Neural cell (in vitro differentiated cells): ENCODE measurements at regions not wholly inside any gene's neighbourhood (a gene's known extent, or its start where the extent isn't known, plus 50 kb on each side); places are given as distances from the start of the nearest gene placed in this dataset.

Source experiments
- H2AFZ ChIP-seq: fragments of 200-600, 300-800 bp; sonication (generic), shearing (Covaris generic); 2 replicates; pipeline ENCODE4 v1.6.0; 2014; ENCODE audit warnings: low read depth, mild to moderate bottlenecking, antibody characterized with exemption, low read length, moderate library complexity
- H3F3A ChIP-seq: fragments of 200-600 bp; shearing (Covaris generic); 2 replicates; pipeline ENCODE4 v1.6.1; 2016; ENCODE audit warnings: mild to moderate bottlenecking, moderate library complexity, mixed read lengths, antibody characterized with exemption, low read length; ENCODE audit not compliant: insufficient read depth, poor library complexity, severe bottlenecking
- H3K27ac ChIP-seq: fragments of 200-600, 300-800 bp; sonication (generic), shearing (Covaris generic); 2 replicates; pipeline ENCODE4 v1.5.1; 2014; ENCODE audit warnings: mild to moderate bottlenecking, low read length, moderate library complexity
- H3K27me3 ChIP-seq: fragments of 300-800, 200-600 bp; sonication (generic), shearing (Covaris generic); 2 replicates; pipeline ENCODE4 v1.6.0; 2014; ENCODE audit warnings: mild to moderate bottlenecking, low read depth, low read length, moderate library complexity; ENCODE audit not compliant: insufficient read depth
- H3K36me3 ChIP-seq: fragments of 300-800, 200-600 bp; sonication (generic), shearing (Covaris generic); 2 replicates; pipeline ENCODE4 v1.5.1; 2014; ENCODE audit warnings: mild to moderate bottlenecking, antibody characterized with exemption, low read length, moderate library complexity; ENCODE audit not compliant: insufficient read depth
- H3K4me2 ChIP-seq: fragments of 300-800, 200-600 bp; sonication (generic), shearing (Covaris generic); 2 replicates; pipeline ENCODE4 v1.6.0; 2014; ENCODE audit warnings: mild to moderate bottlenecking, low read length
- H3K4me3 ChIP-seq: fragments of 300-800, 200-600 bp; sonication (generic), shearing (Covaris generic); 2 replicates; pipeline ENCODE4 v1.5.1; 2014; ENCODE audit warnings: mild to moderate bottlenecking, low read length, moderate library complexity
- H3K79me2 ChIP-seq: fragments of 200-600 bp; shearing (Covaris generic); replicated peaks from 2 replicates; pipeline ENCODE4 v1.6.0; 2014; ENCODE audit warnings: mild to moderate bottlenecking, low read length, moderate library complexity; ENCODE audit not compliant: insufficient read depth
- H3K9ac ChIP-seq: fragments of 300-800, 200-600 bp; sonication (generic), shearing (Covaris generic); 2 replicates; pipeline ENCODE4 v1.6.1; 2016; ENCODE audit warnings: mild to moderate bottlenecking, low read length, mixed read lengths
- H3K9me2 ChIP-seq: fragments of 200-600 bp; shearing (Covaris generic); 2 replicates; pipeline ENCODE4 v1.6.1; 2016; ENCODE audit warnings: mild to moderate bottlenecking, low read length, mixed read lengths; ENCODE audit not compliant: insufficient read depth
- H3K9me3 ChIP-seq: fragments of 200-600, 300-800 bp; sonication (generic), shearing (Covaris generic); 2 replicates; pipeline ENCODE4 v1.6.1; 2016; ENCODE audit warnings: mild to moderate bottlenecking, mixed run types, low read length, moderate library complexity, mixed read lengths
- H4K20me1 ChIP-seq: fragments of 200-600 bp; shearing (Covaris generic); 2 replicates; pipeline ENCODE4 v1.6.1; 2016; ENCODE audit warnings: mild to moderate bottlenecking, mixed run types; ENCODE audit not compliant: insufficient read depth
- EP300 ChIP-seq: fragments of 450-650 bp; conservative IDR thresholded peaks from 2 replicates; pipeline ENCODE4 v1.6.1; 2014; ENCODE audit warnings: antibody characterized with exemption, mild to moderate bottlenecking, moderate library complexity; ENCODE audit not compliant: poor library complexity, severe bottlenecking
- EZH2 ChIP-seq: fragments of 200-600, 300-800 bp; shearing (Covaris generic), sonication (generic); IDR thresholded peaks from 2 replicates; pipeline ENCODE4 v1.6.1; 2014; ENCODE audit warnings: antibody characterized with exemption, low read length, borderline replicate concordance, mild to moderate bottlenecking; ENCODE audit not compliant: insufficient read depth, poor library complexity, severe bottlenecking
- MXI1 ChIP-seq: fragments of 450-650 bp; conservative IDR thresholded peaks from 2 replicates; pipeline ENCODE4 v1.6.1; 2014; ENCODE audit warnings: antibody characterized with exemption, mild to moderate bottlenecking; ENCODE audit not compliant: poor library complexity, severe bottlenecking
- POLR2AphosphoS5 ChIP-seq: IDR thresholded peaks from 2 replicates; pipeline ENCODE4 v1.6.1; 2012
- RAD21 ChIP-seq: fragments of 450-650 bp; conservative IDR thresholded peaks from 2 replicates; pipeline ENCODE4 v1.6.1; 2014; ENCODE audit warnings: antibody characterized with exemption, mild to moderate bottlenecking, moderate library complexity
- SMC3 ChIP-seq: fragments of 450-650 bp; conservative IDR thresholded peaks from 2 replicates; pipeline ENCODE4 v1.6.1; 2014; ENCODE audit warnings: antibody characterized with exemption, mild to moderate bottlenecking, moderate library complexity; ENCODE audit not compliant: poor library complexity
- TAF1 ChIP-seq: IDR thresholded peaks from 2 replicates; pipeline ENCODE4 v1.6.1; 2012; ENCODE audit warnings: low read depth
- TF ChIP-seq, protein P1 (sequence below): fragments of 450-650 bp; IDR thresholded peaks from 2 replicates; pipeline ENCODE4 v1.5.1; 2014; ENCODE audit warnings: antibody characterized with exemption, mild to moderate bottlenecking, moderate library complexity; ENCODE audit not compliant: poor library complexity, severe bottlenecking
- TF ChIP-seq, protein P2 (sequence below): IDR thresholded peaks from 2 replicates; pipeline ENCODE4 v1.6.1; 2012; ENCODE audit warnings: borderline replicate concordance

DNA sequence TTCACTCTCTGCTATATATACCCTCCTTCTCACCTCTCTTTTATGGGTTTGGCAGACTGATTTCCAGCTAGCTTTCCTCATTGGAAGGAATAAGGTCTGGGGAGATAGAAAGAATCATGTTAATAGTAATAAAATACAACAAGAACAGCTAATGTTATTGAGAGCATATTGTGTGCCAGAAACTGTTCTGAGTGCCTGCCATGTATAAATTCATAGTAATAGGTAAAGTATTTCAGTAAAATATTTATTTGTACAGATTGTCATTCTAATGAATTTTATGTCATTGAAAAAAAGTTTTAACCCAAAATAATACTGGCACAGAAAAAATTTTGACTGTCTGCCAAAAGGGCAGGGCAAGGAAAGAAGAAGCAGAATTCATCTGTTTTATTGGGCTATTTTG lies 834.9 kb upstream of the ZNF608 start:
- no peak overlapping the region for H3K9ac ChIP-seq

DNA sequence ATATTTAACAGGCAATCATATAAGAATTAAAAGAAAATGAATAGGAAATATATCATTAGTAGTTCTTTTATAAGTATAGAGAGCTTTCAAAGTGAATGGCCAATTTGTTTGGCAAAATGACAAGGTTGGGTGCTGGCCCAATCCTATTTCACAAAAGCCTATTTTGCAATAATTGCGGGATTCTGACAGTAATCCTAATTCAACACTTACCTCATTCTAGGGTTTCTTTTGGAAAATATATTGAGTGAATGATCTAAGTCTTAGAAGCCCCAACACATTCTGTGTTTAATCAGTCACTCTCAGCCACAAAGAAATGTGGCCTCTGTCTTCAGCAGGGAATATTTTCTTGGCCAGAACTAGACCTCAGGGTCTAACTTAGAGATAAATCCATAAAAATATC lies 835.9 kb upstream of the ZNF608 start:
- TF ChIP-seq RAD21 (no peak), EP300 (no peak), MXI1 (no peak), POLR2AphosphoS5 (no peak), SMC3 (no peak), EZH2 (no peak), TAF1 (no peak)
- TF ChIP-seq, protein P1, sequence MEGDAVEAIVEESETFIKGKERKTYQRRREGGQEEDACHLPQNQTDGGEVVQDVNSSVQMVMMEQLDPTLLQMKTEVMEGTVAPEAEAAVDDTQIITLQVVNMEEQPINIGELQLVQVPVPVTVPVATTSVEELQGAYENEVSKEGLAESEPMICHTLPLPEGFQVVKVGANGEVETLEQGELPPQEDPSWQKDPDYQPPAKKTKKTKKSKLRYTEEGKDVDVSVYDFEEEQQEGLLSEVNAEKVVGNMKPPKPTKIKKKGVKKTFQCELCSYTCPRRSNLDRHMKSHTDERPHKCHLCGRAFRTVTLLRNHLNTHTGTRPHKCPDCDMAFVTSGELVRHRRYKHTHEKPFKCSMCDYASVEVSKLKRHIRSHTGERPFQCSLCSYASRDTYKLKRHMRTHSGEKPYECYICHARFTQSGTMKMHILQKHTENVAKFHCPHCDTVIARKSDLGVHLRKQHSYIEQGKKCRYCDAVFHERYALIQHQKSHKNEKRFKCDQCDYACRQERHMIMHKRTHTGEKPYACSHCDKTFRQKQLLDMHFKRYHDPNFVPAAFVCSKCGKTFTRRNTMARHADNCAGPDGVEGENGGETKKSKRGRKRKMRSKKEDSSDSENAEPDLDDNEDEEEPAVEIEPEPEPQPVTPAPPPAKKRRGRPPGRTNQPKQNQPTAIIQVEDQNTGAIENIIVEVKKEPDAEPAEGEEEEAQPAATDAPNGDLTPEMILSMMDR: no peak
- TF ChIP-seq, protein P2, sequence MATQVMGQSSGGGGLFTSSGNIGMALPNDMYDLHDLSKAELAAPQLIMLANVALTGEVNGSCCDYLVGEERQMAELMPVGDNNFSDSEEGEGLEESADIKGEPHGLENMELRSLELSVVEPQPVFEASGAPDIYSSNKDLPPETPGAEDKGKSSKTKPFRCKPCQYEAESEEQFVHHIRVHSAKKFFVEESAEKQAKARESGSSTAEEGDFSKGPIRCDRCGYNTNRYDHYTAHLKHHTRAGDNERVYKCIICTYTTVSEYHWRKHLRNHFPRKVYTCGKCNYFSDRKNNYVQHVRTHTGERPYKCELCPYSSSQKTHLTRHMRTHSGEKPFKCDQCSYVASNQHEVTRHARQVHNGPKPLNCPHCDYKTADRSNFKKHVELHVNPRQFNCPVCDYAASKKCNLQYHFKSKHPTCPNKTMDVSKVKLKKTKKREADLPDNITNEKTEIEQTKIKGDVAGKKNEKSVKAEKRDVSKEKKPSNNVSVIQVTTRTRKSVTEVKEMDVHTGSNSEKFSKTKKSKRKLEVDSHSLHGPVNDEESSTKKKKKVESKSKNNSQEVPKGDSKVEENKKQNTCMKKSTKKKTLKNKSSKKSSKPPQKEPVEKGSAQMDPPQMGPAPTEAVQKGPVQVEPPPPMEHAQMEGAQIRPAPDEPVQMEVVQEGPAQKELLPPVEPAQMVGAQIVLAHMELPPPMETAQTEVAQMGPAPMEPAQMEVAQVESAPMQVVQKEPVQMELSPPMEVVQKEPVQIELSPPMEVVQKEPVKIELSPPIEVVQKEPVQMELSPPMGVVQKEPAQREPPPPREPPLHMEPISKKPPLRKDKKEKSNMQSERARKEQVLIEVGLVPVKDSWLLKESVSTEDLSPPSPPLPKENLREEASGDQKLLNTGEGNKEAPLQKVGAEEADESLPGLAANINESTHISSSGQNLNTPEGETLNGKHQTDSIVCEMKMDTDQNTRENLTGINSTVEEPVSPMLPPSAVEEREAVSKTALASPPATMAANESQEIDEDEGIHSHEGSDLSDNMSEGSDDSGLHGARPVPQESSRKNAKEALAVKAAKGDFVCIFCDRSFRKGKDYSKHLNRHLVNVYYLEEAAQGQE: no peak
- no peaks in the 10 kb centered on the region for H3K27me3 ChIP-seq
- H3K79me2 ChIP-seq: no peaks in the 10 kb centered on the region
- no peaks in the 10 kb centered on the region for H3K36me3 ChIP-seq
- H3F3A ChIP-seq: no peaks in the 10 kb centered on the region
- H4K20me1 ChIP-seq: no peaks in the 10 kb centered on the region
- H3K27ac ChIP-seq: no peak overlapping the region
- H3K9me3 ChIP-seq: no peaks in the 10 kb centered on the region
- H2AFZ ChIP-seq: no peak overlapping the region
- H3K4me3 ChIP-seq: no peak overlapping the region
- no peak overlapping the region for H3K9ac ChIP-seq
- no peaks in the 10 kb centered on the region for H3K9me2 ChIP-seq
- no peak overlapping the region for H3K4me2 ChIP-seq

More for the DNA sequence above, 834.9 kb upstream of the ZNF608 start:
- H3K4me3 ChIP-seq: no peak overlapping the region
- H2AFZ ChIP-seq: no peak overlapping the region
- no peak overlapping the region for H3K27ac ChIP-seq
- no peak overlapping the region for H3K4me2 ChIP-seq
- TF ChIP-seq EZH2: no peak
- no peak for TF ChIP-seq TAF1
- TF ChIP-seq MXI1: no peak
- no peak for TF ChIP-seq POLR2AphosphoS5
- TF ChIP-seq, protein P2: no peak
- no peak for TF ChIP-seq SMC3
- TF ChIP-seq EP300: no peak
- TF ChIP-seq, protein P1: no peak
- no peak for TF ChIP-seq RAD21
- no peaks in the 10 kb centered on the region for H3K36me3 ChIP-seq
- no peaks in the 10 kb centered on the region for H3K27me3 ChIP-seq
- H4K20me1 ChIP-seq: no peaks in the 10 kb centered on the region
- H3K9me2 ChIP-seq: no peaks in the 10 kb centered on the region
- H3F3A ChIP-seq: no peaks in the 10 kb centered on the region
- no peaks in the 10 kb centered on the region for H3K79me2 ChIP-seq
- no peaks in the 10 kb centered on the region for H3K9me3 ChIP-seq
